ENCODE measurements at regions not wholly inside any gene's neighbourhood (a gene's known extent, or its start where the extent isn't known, plus 50 kb on each side); places are given as distances from the start of the nearest gene placed in this dataset.
"Not testable (repeated sequence)": the region's sequence is repeated elsewhere in the genome, so short reads cannot be mapped to it uniquely, and the experiment has no call there.

DNA sequence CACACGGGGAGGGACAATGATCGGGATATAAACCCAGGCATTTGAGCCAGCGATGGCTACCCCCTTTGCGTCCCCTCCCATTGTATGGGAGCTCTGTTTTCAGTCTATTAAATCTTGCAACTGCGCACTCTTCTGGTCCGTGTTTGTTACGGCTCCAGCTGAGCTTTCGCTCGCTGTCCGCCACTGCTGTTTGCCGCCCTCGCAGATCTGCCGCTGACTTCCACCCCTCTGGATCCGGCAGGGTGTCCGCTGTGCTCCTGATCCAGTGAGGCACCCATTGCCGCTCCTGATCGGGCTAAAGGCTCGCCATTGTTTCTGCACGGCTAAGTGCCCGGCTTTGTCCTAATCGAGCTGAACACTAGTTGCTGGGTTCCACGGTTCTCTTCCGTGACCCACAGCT, 87.3 kb downstream of the ASB1 start:
- peaks cover 16% of the 10 kb centered on the region for H3K9me3 Mint-ChIP-seq
- H3K27ac Mint-ChIP-seq; H3K36me3 Mint-ChIP-seq (ENCODE audit: low read depth); H3K4me1 Mint-ChIP-seq (ENCODE audit: low read depth); DNase-seq; H3K27me3 Mint-ChIP-seq; H3K4me3 Mint-ChIP-seq: not testable (repeated sequence)

DNA sequence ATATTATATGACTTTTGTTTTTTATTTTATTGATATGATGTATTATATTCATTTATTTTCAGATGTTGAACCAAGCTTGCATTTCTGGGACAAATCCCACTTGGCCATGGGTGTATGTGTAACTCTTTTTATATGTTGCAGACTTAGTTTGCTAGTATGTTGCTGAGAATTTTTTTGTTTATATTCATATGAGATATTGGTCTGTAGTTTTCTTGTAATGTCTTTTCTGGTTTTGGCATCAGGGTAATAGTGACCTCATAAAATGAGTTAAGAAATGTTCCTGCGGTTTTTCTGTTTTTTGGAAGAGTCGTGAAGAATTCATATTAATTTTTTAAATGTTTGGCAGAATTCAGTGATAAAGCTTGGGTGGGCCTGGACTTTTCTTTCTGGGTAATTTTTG, 88.7 kb downstream of the ASB1 start:
- no peak overlapping the region for H3K4me3 Mint-ChIP-seq
- no peaks in the 10 kb centered on the region for H3K36me3 Mint-ChIP-seq (ENCODE audit: low read depth)
- H3K9me3 Mint-ChIP-seq: peaks cover 16% of the 10 kb centered on the region
- no peak for DNase-seq
- H3K27me3 Mint-ChIP-seq: no peaks in the 10 kb centered on the region
- no peaks in the 10 kb centered on the region for H3K4me1 Mint-ChIP-seq (ENCODE audit: low read depth)
- no peak overlapping the region for H3K27ac Mint-ChIP-seq

DNA sequence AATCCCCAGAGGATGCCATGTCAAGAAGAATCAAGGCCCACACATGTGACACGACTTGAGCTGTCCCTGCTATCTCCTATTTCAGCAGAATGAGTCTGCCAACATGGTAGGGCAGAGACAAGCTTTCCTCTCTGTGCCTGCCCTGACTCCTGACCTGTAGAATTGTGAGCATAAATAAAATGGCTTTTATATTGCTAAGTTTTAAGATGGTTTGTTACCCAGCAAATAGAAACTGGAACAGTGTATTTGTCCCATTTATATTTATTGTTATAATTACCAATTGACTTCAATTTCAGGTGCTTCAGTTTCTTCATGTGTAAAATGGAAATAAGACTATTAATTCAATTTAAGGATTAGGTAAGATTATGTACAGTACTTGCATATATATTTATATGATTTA, 90.5 kb downstream of the ASB1 start:
- Mint-ChIP-seq H3K4me3 (no peak overlapping the region), H3K4me1 (ENCODE audit: low read depth) (no peaks in the 10 kb centered on the region), H3K27ac (no peak overlapping the region), H3K27me3 (no peaks in the 10 kb centered on the region), H3K36me3 (ENCODE audit: low read depth) (no peaks in the 10 kb centered on the region), H3K9me3 (peaks cover 16% of the 10 kb centered on the region)
- DNase-seq: no peak

DNA sequence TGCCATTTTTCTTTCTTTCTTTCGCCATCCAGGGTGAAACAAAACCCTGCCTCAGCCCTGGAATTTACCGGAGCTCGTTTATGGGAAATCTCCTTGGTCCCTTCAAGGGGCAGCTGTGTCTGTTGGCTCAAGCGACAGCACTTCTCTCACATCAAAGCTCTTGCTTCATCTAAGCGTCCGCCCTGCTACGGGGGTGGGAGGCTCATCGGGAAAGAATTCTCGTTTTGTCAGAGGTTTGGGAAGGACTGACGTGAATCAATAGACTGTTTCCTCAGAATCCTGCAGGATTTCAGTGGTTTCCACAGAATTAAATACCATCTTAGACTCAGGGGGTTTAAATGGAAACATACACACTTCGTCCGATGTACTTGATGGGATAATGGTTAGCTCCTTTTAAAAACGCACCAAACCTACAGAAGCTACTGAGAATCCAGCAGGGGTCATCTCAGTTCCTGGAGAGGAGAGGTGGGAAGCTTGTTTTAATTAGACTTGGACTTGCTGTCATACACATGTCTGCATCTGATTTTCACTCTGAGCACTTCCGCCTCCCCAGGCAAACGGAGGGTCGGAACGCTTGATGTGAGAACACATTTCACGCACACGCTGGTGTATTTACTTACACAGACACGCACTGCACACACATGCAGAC, 91.6 kb downstream of the ASB1 start:
- H3K9me3 Mint-ChIP-seq: peaks cover 16% of the 10 kb centered on the region
- no peak overlapping the region for H3K4me3 Mint-ChIP-seq
- H3K27ac Mint-ChIP-seq: no peak overlapping the region
- H3K36me3 Mint-ChIP-seq (ENCODE audit: low read depth): no peaks in the 10 kb centered on the region
- H3K27me3 Mint-ChIP-seq: no peaks in the 10 kb centered on the region
- no peak for DNase-seq
- H3K4me1 Mint-ChIP-seq (ENCODE audit: low read depth): no peaks in the 10 kb centered on the region

DNA sequence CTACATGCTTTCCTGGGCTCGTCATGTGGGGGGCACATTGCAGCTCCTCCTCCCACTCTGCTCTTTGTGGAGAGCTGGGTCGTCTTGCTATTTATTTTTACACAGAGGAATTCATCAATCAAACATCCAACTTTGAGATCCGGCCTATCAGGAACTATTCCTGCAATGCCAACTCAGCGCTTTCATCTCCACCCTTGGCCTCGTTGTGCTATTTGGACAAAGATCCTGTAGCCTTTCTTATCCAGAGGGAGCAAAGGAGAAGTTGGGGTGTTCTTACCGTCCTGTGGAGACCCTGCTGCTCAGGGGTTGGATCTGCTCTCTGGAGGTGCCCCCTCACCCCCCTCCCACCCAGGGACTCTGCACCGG, 92.1 kb downstream of the ASB1 start:
- Mint-ChIP-seq H3K27me3 (no peaks in the 10 kb centered on the region), H3K9me3 (peaks cover 16% of the 10 kb centered on the region), H3K4me3 (no peak overlapping the region), H3K4me1 (ENCODE audit: low read depth) (no peaks in the 10 kb centered on the region), H3K36me3 (ENCODE audit: low read depth) (no peaks in the 10 kb centered on the region), H3K27ac (no peak overlapping the region)
- DNase-seq: no peak

- no peak for DNase-seq
- H3K27ac Mint-ChIP-seq: no peak overlapping the region
- H3K4me3 Mint-ChIP-seq: no peak overlapping the region
- H3K36me3 Mint-ChIP-seq (ENCODE audit: low read depth): no peaks in the 10 kb centered on the region
- no peaks in the 10 kb centered on the region for H3K4me1 Mint-ChIP-seq (ENCODE audit: low read depth)
- H3K27me3 Mint-ChIP-seq: peaks cover 3% of the 10 kb centered on the region
- peaks cover 16% of the 10 kb centered on the region for H3K9me3 Mint-ChIP-seq
Observed at GRCh38 chr2:238520359-238520886, 93.7 kb downstream of the ASB1 start.

DNA sequence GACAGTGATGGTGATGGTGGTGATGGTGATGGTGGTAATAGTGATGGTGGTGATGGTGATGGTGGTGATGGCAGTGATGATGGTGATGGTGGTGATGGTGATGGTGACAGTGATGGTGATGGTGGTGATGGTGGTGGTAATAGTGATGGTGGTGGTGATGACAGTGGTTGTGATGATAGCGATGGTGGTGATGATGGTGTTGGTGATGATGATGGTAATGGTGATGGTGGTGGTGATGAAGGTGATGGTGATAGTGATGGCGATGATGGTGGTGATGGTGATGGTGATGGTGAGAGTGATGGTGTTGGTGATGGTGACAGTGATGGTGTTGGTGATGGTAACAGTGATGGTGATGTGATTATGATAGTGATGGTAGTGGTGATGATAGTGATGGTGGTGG, 94.3 kb downstream of the ASB1 start:
- peaks cover 6% of the 10 kb centered on the region for H3K27me3 Mint-ChIP-seq
- H3K4me1 Mint-ChIP-seq (ENCODE audit: low read depth): no peaks in the 10 kb centered on the region
- H3K27ac Mint-ChIP-seq: no peak overlapping the region
- no peak for DNase-seq
- H3K4me3 Mint-ChIP-seq: no peak overlapping the region
- peaks cover 15% of the 10 kb centered on the region for H3K9me3 Mint-ChIP-seq
- no peaks in the 10 kb centered on the region for H3K36me3 Mint-ChIP-seq (ENCODE audit: low read depth)

DNA sequence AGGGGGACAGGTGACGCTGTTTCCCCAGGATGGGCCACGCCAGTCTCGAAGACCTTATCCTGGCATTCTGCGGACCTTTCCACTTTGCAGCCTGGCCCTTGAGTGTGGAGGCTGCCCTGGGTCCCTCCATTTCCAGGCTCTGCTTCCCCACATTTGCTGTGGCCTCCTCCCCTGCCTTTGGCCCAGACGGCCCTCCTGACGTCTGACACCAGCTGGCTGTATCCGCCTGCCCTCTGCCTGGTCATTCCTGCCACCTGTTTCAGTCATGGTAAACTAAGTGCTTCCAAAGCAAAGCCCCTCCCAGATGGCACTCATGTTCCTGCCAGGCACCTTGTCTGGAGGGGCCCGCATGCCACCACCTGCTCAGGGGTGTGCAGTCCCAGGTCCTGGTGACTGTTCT, 95.1 kb downstream of the ASB1 start:
- H3K27me3 Mint-ChIP-seq: peaks cover 9% of the 10 kb centered on the region
- H3K27ac Mint-ChIP-seq: no peak overlapping the region
- no peak for DNase-seq
- no peaks in the 10 kb centered on the region for H3K4me1 Mint-ChIP-seq (ENCODE audit: low read depth)
- H3K36me3 Mint-ChIP-seq (ENCODE audit: low read depth): no peaks in the 10 kb centered on the region
- H3K4me3 Mint-ChIP-seq: no peak overlapping the region
- H3K9me3 Mint-ChIP-seq: peaks cover 7% of the 10 kb centered on the region

- no peaks in the 10 kb centered on the region for H3K4me1 Mint-ChIP-seq (ENCODE audit: low read depth)
- DNase-seq: no peak
- H3K4me3 Mint-ChIP-seq: no peak overlapping the region
- H3K9me3 Mint-ChIP-seq: no peaks in the 10 kb centered on the region
- no peak overlapping the region for H3K27ac Mint-ChIP-seq
- peaks cover 9% of the 10 kb centered on the region for H3K27me3 Mint-ChIP-seq
- no peaks in the 10 kb centered on the region for H3K36me3 Mint-ChIP-seq (ENCODE audit: low read depth)
Observed at GRCh38 chr2:238523158-238524110, 96.7 kb downstream of the ASB1 start.

GRCh38 chr2:238524426-238524983, 97.8 kb downstream of the ASB1 start:
- no peak overlapping the region for H3K27ac Mint-ChIP-seq
- H3K27me3 Mint-ChIP-seq: peaks cover 9% of the 10 kb centered on the region
- H3K4me1 Mint-ChIP-seq (ENCODE audit: low read depth): no peaks in the 10 kb centered on the region
- no peaks in the 10 kb centered on the region for H3K9me3 Mint-ChIP-seq
- H3K36me3 Mint-ChIP-seq (ENCODE audit: low read depth): no peaks in the 10 kb centered on the region
- DNase-seq: no peak
- H3K4me3 Mint-ChIP-seq: no peak overlapping the region

DNA sequence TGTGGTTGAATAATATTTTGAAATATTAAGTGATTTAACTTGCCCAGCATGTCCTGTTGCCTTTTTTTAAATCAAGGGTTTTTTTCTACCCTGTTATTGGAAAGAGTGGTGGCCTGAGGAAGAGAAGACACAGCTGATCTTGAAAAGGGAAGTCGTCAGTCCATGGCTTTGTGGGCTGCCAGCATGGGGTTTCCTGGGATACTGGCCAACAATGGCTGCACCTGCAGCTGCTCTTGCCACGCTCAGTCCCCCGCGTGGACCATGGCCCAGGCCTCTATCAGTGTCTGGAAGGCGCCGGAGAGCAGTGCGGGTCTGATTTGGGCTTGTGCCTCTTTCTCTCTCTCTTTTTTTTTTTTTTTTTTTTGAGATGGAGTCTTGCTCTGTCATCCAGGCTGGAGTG, 99.3 kb downstream of the ASB1 start:
- H3K4me3 Mint-ChIP-seq: no peak overlapping the region
- no peak overlapping the region for H3K27ac Mint-ChIP-seq
- peaks cover 6% of the 10 kb centered on the region for H3K9me3 Mint-ChIP-seq
- no peaks in the 10 kb centered on the region for H3K36me3 Mint-ChIP-seq (ENCODE audit: low read depth)
- no peaks in the 10 kb centered on the region for H3K4me1 Mint-ChIP-seq (ENCODE audit: low read depth)
- H3K27me3 Mint-ChIP-seq: peaks cover 9% of the 10 kb centered on the region
- DNase-seq: no peak

GRCh38 chr2:238527565-238527964, 100.8 kb downstream of the ASB1 start:
- no peak overlapping the region for H3K27ac Mint-ChIP-seq
- H3K9me3 Mint-ChIP-seq: peaks cover 21% of the 10 kb centered on the region
- H3K4me3 Mint-ChIP-seq: no peak overlapping the region
- peaks cover 9% of the 10 kb centered on the region for H3K27me3 Mint-ChIP-seq
- no peaks in the 10 kb centered on the region for H3K4me1 Mint-ChIP-seq (ENCODE audit: low read depth)
- peaks cover 4% of the 10 kb centered on the region for H3K36me3 Mint-ChIP-seq (ENCODE audit: low read depth)
- no peak for DNase-seq

DNA sequence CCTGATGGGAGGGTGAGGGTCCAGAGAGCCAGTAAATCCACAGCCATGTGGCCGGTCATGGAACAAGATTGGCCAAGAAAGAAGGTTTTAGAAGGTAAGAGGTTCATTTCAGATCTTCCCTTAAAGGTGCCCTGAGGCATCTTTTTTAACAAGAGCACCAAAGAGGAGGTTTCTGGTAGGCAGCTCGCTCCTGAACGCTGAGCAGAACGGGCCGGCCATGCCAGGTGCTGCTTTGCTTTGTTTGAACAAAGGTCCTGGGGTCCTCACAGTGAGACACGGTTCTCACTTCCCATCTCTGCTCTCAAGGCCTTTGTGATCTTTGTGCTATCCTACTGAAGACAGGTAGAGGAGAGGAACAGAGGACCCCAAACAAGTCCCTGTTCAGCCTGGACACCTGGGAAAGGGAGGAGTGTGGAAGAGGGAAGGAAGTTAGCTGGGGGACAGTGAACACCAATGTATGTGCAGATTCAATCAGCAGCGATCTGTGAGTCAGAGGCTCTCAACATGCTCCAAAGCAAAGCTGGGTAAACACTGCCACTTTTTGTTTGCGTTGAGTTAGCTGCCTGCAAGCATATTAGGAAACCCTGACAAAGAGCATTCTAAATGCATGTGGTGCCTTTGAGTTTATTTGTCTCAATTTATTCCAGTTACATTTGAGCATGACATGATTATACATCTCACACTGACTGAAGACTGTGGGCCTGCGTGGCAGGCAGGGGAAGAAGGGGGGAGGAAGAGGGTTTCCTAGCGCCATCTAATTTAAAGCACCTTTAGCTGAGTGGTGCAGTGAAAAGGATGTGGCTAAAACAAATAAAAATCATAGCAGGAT, 102.4 kb downstream of the ASB1 start:
- Mint-ChIP-seq H3K27ac (no peak overlapping the region), H3K4me3 (no peak overlapping the region), H3K9me3 (peaks cover 21% of the 10 kb centered on the region), H3K4me1 (ENCODE audit: low read depth) (no peaks in the 10 kb centered on the region), H3K27me3 (peaks cover 9% of the 10 kb centered on the region), H3K36me3 (ENCODE audit: low read depth) (peaks cover 4% of the 10 kb centered on the region)
- no peak for DNase-seq

DNA sequence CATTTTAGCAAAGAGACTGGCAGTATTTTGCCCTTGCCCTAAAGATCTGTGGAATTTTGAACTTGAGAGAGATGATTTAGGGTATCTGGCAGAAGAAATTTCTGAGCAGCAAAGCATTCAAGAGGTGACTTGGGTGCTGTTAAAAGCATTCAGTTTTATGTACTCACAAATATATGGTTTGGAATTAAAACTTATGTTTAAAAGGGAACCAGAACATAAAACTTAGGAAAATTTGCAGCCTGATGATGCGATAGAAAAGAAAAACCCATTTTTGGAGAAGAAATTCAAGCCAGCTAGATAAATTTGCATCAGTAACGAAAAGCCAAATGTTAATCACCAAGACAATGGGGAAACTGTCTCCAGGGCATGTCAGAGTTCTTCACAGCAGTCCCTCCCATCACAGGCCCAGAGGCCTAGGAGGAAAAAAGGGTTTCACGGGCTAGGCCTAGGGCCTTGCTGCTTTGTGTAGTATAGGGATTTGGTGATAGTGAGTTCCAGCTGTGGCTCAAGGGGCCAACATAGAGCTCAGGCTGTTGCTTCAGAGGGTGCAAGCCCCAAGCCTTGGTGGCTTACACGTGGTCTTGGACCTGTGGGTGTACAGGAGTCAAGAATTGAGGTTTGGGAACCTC, 104.4 kb downstream of the ASB1 start:
- Mint-ChIP-seq H3K9me3 (peaks cover 21% of the 10 kb centered on the region), H3K27me3 (peaks cover 20% of the 10 kb centered on the region)
- not testable (repeated sequence) for H3K4me3 Mint-ChIP-seq; DNase-seq; H3K4me1 Mint-ChIP-seq (ENCODE audit: low read depth); H3K36me3 Mint-ChIP-seq (ENCODE audit: low read depth); H3K27ac Mint-ChIP-seq
